Esophagus squamous epithelium (tissue), 4 donors: ENCODE measurements at regions not wholly inside any gene's neighbourhood (a gene's known extent, or its start where the extent isn't known, plus 50 kb on each side); places are given as distances from the start of the nearest gene placed in this dataset.

ENCODE experiments used
- CTCF ChIP-seq, 6 experiments: fragments of 450-650 bp in 4 of 6; fragments of 200-600 bp in 2 of 6; sonication (generic) in 2 of 6; IDR thresholded peaks; one replicate each; pipeline ENCODE4 v1.5.1; 2016 to 2019; ENCODE audit warnings: antibody characterized with exemption in 6 of 6, mild to moderate bottlenecking in 4 of 6, moderate library complexity in 4 of 6
- POLR2A ChIP-seq, 4 donors: fragments of 450-650 bp; IDR thresholded peaks; one replicate each; pipeline ENCODE4 v1.6.1; 2017; ENCODE audit warnings: antibody characterized with exemption in 4 of 4, mild to moderate bottlenecking in 4 of 4, moderate library complexity in 3 of 4

GRCh38 chr4:187332141-187332540, 608.5 kb upstream of the FAT1 start:
- TF ChIP-seq POLR2A (IDR thresholded peaks at IDR 0.05) (no peak), CTCF (IDR thresholded peaks at IDR 0.05) (no peak)
